OCI-LY7 (cell line): ENCODE measurements at regions not wholly inside any gene's neighbourhood (a gene's known extent, or its start where the extent isn't known, plus 50 kb on each side); places are given as distances from the start of the nearest gene placed in this dataset.

ENCODE experiments used
- BruUV-seq: library from RNA; stranded (reverse); fragments of 400-500 nt; replicated peaks from 2 replicates; lab custom pipeline; 2021; lab: Mats Ljungman, UMichigan
- CTCF ChIA-PET: fragments of 300-600 bp; sonication (Branson Sonifier 250); formaldehyde crosslinking; loops from one replicate; lab custom pipeline; 2022; ENCODE audit warnings: antibody characterized with exemption; ENCODE audit not compliant: unreplicated experiment; lab: Charles Lee
- POLR2A ChIA-PET: fragments of 300-600 bp; sonication (Branson Sonifier 250); formaldehyde crosslinking; loops from one replicate; lab custom pipeline; 2022; ENCODE audit warnings: antibody characterized with exemption; lab: Charles Lee
- DNase-seq: peaks from one replicate; pipeline ENCODE4 v3.0.0-alpha.2; 2015; ENCODE audit warnings: low spot score
- H2AFZ ChIP-seq: fragments of 200-600 bp; sonication (generic), shearing (Covaris generic); 2 replicates; pipeline ENCODE4 v1.6.1; 2014; ENCODE audit warnings: mild to moderate bottlenecking, antibody characterized with exemption, low read length, moderate library complexity
- H3K27ac ChIP-seq: fragments of 200-600 bp; sonication (generic); 2 replicates; pipeline ENCODE4 v1.5.1; 2014; ENCODE audit warnings: mixed run types, low read depth, mild to moderate bottlenecking, moderate library complexity, low read length, inconsistent platforms; ENCODE audit not compliant: poor library complexity, severe bottlenecking
- H3K36me3 ChIP-seq: fragments of 200-600 bp; sonication (generic); 2 replicates; pipeline ENCODE4 v1.6.1; 2014; ENCODE audit warnings: mild to moderate bottlenecking, antibody characterized with exemption, low read length, moderate library complexity, mixed read lengths; ENCODE audit not compliant: insufficient read depth
- H3K4me1 ChIP-seq: fragments of 200-600 bp; sonication (generic); 2 replicates; pipeline ENCODE4 v1.5.1; 2014; ENCODE audit warnings: mild to moderate bottlenecking, low read length; ENCODE audit not compliant: insufficient read depth, poor library complexity, severe bottlenecking
- H3K4me2 ChIP-seq: fragments of 200-600 bp; sonication (generic); 2 replicates; pipeline ENCODE4 v1.6.1; 2014; ENCODE audit warnings: mild to moderate bottlenecking, low read length
- H3K4me3 ChIP-seq: fragments of 200-600 bp; sonication (generic); 2 replicates; pipeline ENCODE4 v1.5.1; 2014; ENCODE audit warnings: mild to moderate bottlenecking, low read depth, low read length; ENCODE audit not compliant: poor library complexity, severe bottlenecking
- H3K79me2 ChIP-seq: fragments of 200-600 bp; sonication (generic); 2 replicates; pipeline ENCODE4 v1.6.1; 2016; ENCODE audit warnings: low read depth, mild to moderate bottlenecking, low read length, moderate library complexity, mixed read lengths; ENCODE audit not compliant: insufficient read depth
- H3K9me2 ChIP-seq: fragments of 200-600 bp; sonication (generic); 2 replicates; pipeline ENCODE4 v1.6.1; 2016; ENCODE audit warnings: mild to moderate bottlenecking, low read length, mixed read lengths; ENCODE audit not compliant: insufficient read depth
- H3K9me3 ChIP-seq: fragments of 200-600 bp; sonication (generic); 2 replicates; pipeline ENCODE4 v1.6.1; 2014; ENCODE audit warnings: mild to moderate bottlenecking, mixed run types, low read length, mixed read lengths
- H4K20me1 ChIP-seq: fragments of 200-600 bp; sonication (generic); 2 replicates; pipeline ENCODE4 v1.6.1; 2014; ENCODE audit warnings: mild to moderate bottlenecking, antibody characterized with exemption, low read length, moderate library complexity, mixed read lengths; ENCODE audit not compliant: insufficient read depth
- CTCF ChIP-seq: fragments of 200-600 bp; sonication (generic); conservative IDR thresholded peaks from 2 replicates; pipeline ENCODE4 v1.5.1; 2014; ENCODE audit warnings: mild to moderate bottlenecking, antibody characterized with exemption, low read length, moderate library complexity, mixed read lengths
- EZH2phosphoT487 ChIP-seq: fragments of 200-600 bp; sonication (generic); IDR thresholded peaks from 2 replicates; pipeline ENCODE4 v1.6.1; 2018; ENCODE audit warnings: low read depth, borderline replicate concordance, mild to moderate bottlenecking, mixed run types, antibody characterized with exemption, low read length, moderate library complexity, mixed read lengths
- intact Hi-C: fragments of 100-400 bp; cut with micrococcal nuclease; formaldehyde crosslinking; loops from one replicate; pipeline ENCODE4 v1.10.0; 2022; ENCODE audit not compliant: unreplicated experiment

GRCh38 chr10:64206409-64206808, 685.2 kb downstream of the REEP3 start:
- Histone ChIP-seq H2AFZ (no peak overlapping the region), H3K4me1 (no peaks in the 10 kb centered on the region), H3K9me3 (no peaks in the 10 kb centered on the region), H3K27ac (no peak overlapping the region), H3K9me2 (no peaks in the 10 kb centered on the region), H3K4me3 (no peak overlapping the region), H3K4me2 (no peak overlapping the region), H4K20me1 (no peaks in the 10 kb centered on the region), H3K36me3 (no peaks in the 10 kb centered on the region), H3K79me2 (no peaks in the 10 kb centered on the region)
- no peak for DNase-seq
- no TSS peak for BruUV-seq
- TF ChIP-seq CTCF (no peak), EZH2phosphoT487 (no peak)
- CTCF ChIA-PET = no interaction called here
- POLR2A ChIA-PET = no interaction called here
- intact Hi-C loops = no loop called here

GRCh38 chr10:64209561-64209960, 688.4 kb downstream of the REEP3 start:
- Histone ChIP-seq H3K27ac (no peak overlapping the region), H3K4me3 (no peak overlapping the region), H3K9me3 (no peaks in the 10 kb centered on the region), H3K4me1 (no peaks in the 10 kb centered on the region), H3K9me2 (no peaks in the 10 kb centered on the region), H3K4me2 (no peak overlapping the region), H4K20me1 (no peaks in the 10 kb centered on the region), H3K79me2 (no peaks in the 10 kb centered on the region), H2AFZ (no peak overlapping the region), H3K36me3 (no peaks in the 10 kb centered on the region)
- ChIA-PET CTCF (no interaction called here), POLR2A (interaction anchor here (0.5 kb wide), 1 partner anchor 75 kb away, joined by 3 read pairs; no protein-coding TSS in a partner anchor)
- DNase-seq = no peak
- BruUV-seq = no TSS peak
- intact Hi-C loops = no loop called here
- TF ChIP-seq EZH2phosphoT487 = no peak
- TF ChIP-seq CTCF = no peak

GRCh38 chr10:64210211-64210610, 689.0 kb downstream of the REEP3 start:
- no peak overlapping the region for H3K4me3 ChIP-seq
- no TSS peak for BruUV-seq
- ChIA-PET POLR2A (interaction anchor here (0.5 kb wide), 1 partner anchor 74 kb away, joined by 3 read pairs; no protein-coding TSS in a partner anchor), CTCF (no interaction called here)
- intact Hi-C loops = no loop called here
- H3K27ac ChIP-seq = no peak overlapping the region
- no peaks in the 10 kb centered on the region for H3K4me1 ChIP-seq
- no peaks in the 10 kb centered on the region for H3K79me2 ChIP-seq
- no peak overlapping the region for H3K4me2 ChIP-seq
- TF ChIP-seq CTCF (no peak), EZH2phosphoT487 (no peak)
- H3K9me2 ChIP-seq = no peaks in the 10 kb centered on the region
- no peaks in the 10 kb centered on the region for H3K36me3 ChIP-seq
- no peaks in the 10 kb centered on the region for H4K20me1 ChIP-seq
- no peak for DNase-seq
- no peak overlapping the region for H2AFZ ChIP-seq
- H3K9me3 ChIP-seq = no peaks in the 10 kb centered on the region
